ENCODE measurements at regions not wholly inside any gene's neighbourhood (a gene's known extent, or its start where the extent isn't known, plus 50 kb on each side); places are given as distances from the start of the nearest gene placed in this dataset.

GRCh38 chr6:1538810-1539478 is 70.8 kb upstream of the FOXC1 start:
- no peak for TF ChIP-seq CTCF (IDR thresholded peaks at IDR 0.05)
- no peak for TF ChIP-seq EP300 (IDR thresholded peaks at IDR 0.05; ENCODE audit: low read depth)
